ENCODE measurements at regions not wholly inside any gene's neighbourhood (a gene's known extent, or its start where the extent isn't known, plus 50 kb on each side); places are given as distances from the start of the nearest gene placed in this dataset.

DNA sequence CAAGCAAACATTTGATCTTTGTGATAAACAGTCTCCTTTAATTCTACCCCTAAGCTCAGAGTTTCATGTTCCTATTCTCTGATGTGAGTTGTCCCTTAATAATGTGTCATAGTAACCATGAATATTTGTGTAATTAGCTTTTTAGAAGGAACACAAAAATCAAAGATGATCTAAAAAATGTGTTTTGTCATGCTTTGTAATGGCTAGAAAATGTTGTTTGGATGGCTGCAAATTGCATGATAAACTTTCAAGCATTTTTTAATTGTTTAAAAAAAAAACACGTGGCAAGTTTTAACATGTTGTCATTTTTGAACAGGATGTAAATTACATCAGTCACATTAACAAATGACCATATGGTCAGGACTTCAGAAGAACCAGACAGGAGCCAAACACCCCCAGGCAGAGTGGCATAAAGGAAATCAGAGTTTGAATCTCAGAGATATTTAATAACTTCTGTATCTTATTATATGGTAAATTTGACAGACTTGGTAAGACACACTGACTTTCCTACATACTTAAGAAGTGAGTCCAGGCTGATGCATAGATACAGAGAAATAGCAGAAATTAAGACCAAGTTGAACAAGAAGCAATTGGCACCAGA lies 223.9 kb upstream of the VEGFC start:
- DNase-seq (ENCODE audit: extremely low read depth, low read depth) = peak; percentile 26
- TF ChIP-seq, protein P1, sequence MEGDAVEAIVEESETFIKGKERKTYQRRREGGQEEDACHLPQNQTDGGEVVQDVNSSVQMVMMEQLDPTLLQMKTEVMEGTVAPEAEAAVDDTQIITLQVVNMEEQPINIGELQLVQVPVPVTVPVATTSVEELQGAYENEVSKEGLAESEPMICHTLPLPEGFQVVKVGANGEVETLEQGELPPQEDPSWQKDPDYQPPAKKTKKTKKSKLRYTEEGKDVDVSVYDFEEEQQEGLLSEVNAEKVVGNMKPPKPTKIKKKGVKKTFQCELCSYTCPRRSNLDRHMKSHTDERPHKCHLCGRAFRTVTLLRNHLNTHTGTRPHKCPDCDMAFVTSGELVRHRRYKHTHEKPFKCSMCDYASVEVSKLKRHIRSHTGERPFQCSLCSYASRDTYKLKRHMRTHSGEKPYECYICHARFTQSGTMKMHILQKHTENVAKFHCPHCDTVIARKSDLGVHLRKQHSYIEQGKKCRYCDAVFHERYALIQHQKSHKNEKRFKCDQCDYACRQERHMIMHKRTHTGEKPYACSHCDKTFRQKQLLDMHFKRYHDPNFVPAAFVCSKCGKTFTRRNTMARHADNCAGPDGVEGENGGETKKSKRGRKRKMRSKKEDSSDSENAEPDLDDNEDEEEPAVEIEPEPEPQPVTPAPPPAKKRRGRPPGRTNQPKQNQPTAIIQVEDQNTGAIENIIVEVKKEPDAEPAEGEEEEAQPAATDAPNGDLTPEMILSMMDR (IDR thresholded peaks at IDR 0.05; ENCODE audit: low read depth, low read length, missing control alignments) = no peak
- no peak overlapping the region for H3K4me3 ChIP-seq (replicated peaks; ENCODE audit: low read depth, low read length)

DNA sequence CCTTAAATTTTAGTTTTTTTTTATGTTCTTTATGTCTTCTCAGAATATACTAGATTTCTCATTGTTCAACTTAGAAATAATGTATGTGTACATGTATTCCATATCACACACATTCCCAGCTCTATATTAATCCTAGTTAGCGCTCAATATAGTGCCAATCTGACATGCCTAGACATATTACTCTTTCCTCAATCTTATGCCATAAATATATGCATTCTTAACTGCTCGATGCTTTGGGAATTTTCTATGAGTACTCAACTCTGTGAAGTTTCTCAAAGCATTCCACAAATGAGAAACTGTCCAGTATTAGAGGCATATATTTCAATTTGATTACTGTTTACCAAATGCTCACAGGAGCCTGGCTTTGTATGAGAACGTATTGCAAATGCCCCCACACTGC lies 231.2 kb upstream of the VEGFC start:
- DNase-seq (ENCODE audit: extremely low read depth, low read depth) = no peak
- no peak overlapping the region for H3K4me3 ChIP-seq (replicated peaks; ENCODE audit: low read depth, low read length)
- TF ChIP-seq, protein P1 (IDR thresholded peaks at IDR 0.05; ENCODE audit: low read depth, low read length, missing control alignments) = no peak

DNA sequence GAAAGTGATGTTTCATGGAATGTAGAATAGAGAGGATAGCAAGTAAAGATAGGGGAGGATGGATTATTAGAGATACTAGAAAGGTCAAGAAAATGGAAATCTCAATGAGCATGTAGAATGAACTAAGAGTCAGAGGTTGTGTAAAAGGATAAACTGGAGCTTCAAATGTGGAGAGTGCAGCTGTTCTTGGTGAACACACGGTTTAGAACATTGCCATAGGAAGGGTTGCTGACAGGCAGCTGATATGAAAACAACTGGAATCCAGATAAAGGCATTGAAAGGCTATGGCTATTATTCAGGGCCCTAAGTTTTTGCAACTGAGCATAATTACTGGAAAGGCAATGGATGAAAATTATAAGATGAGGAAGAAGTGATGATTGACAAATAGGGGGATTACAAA lies 239.6 kb upstream of the VEGFC start:
- TF ChIP-seq, protein P1 (IDR thresholded peaks at IDR 0.05; ENCODE audit: low read depth, low read length, missing control alignments) = no peak
- DNase-seq (ENCODE audit: extremely low read depth, low read depth) = no peak
- H3K4me3 ChIP-seq (replicated peaks; ENCODE audit: low read depth, low read length) = no peak overlapping the region

DNA sequence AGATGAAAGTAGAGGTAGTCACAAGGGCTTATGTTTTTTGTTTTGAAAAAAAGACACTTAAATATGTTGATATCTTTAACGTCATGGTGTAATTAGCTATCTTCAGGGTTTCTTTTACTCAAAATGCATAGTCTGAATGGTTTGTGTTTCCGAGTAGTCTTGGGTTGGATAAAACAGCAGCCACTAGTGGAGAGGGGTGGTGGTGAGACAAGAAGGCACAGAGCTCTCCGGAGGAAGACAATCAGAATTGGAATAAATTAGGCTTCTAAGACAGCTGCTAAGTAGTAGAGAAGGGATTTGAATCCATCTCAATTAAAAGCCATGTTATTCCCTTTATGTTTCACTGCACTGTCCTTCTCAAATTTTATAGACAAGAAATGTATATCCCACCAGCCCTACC lies 240.4 kb upstream of the VEGFC start:
- H3K4me3 ChIP-seq (replicated peaks; ENCODE audit: low read depth, low read length) = no peak overlapping the region
- DNase-seq (ENCODE audit: extremely low read depth, low read depth) = no peak
- TF ChIP-seq, protein P1 (IDR thresholded peaks at IDR 0.05; ENCODE audit: low read depth, low read length, missing control alignments) = no peak

DNA sequence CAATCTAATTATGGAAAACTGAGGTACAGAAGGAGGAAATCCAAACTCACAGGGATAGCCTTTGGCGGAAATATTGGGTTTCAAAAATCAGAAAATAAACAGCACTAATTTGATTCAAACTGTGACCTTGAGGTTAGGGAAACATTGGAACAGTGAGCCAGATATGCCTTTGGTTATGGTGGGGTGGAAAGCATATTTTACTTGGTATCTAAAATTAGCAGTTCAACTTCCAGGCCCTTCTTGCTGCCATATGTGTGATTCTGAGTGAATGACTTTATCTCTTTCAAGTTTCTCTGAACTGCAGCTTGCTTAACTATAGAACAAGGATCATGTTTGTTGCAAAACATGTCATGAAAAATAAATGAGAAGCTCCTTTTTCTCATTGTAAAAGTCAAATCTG lies 240.9 kb upstream of the VEGFC start:
- TF ChIP-seq, protein P1 (IDR thresholded peaks at IDR 0.05; ENCODE audit: low read depth, low read length, missing control alignments) = no peak
- DNase-seq (ENCODE audit: extremely low read depth, low read depth) = no peak
- H3K4me3 ChIP-seq (replicated peaks; ENCODE audit: low read depth, low read length) = no peak overlapping the region

DNA sequence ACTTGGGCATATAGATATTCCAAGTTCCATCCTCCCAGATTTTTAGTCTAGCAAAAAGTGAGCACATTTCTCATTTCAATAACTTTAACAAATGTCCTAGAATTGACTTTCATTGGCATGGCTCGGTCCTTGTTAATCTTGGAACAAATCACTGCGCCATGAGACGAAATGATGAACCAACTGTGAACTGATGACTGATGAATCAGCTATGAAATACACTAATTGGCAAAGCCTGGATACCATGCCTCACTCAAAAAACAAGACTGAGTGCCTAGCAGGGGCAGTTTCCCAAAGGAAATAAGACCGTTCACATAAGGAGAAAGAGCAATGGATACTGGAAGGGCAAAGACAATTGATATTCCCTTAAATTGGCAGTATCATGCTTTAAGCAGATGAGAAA lies 248.6 kb upstream of the VEGFC start:
- H3K4me3 ChIP-seq (replicated peaks; ENCODE audit: low read depth, low read length) = no peak overlapping the region
- no peak for DNase-seq (ENCODE audit: extremely low read depth, low read depth)
- TF ChIP-seq, protein P1 (IDR thresholded peaks at IDR 0.05; ENCODE audit: low read depth, low read length, missing control alignments) = no peak
